CD4-positive, alpha-beta memory T cell (primary cell): ENCODE measurements at regions not wholly inside any gene's neighbourhood (a gene's known extent, or its start where the extent isn't known, plus 50 kb on each side); places are given as distances from the start of the nearest gene placed in this dataset.
"Not testable (repeated sequence)": the region's sequence is repeated elsewhere in the genome, so short reads cannot be mapped to it uniquely, and the experiment has no call there.

Experiments used
- CTCF ChIA-PET: fragments of 350-600 bp; sonication (Branson Sonifier 250); formaldehyde crosslinking; loops from one replicate; lab custom pipeline; 2021; ENCODE audit warnings: inconsistent platforms; ENCODE audit not compliant: partially characterized antibody; lab: Charles Lee
- POLR2A ChIA-PET: fragments of 350-600 bp; sonication (Branson Sonifier 250); formaldehyde crosslinking; loops from one replicate; lab custom pipeline; 2021; ENCODE audit not compliant: partially characterized antibody; lab: Charles Lee
- DNase-seq, 5 donors: peaks; one replicate each; pipeline versions ENCODE4 v3.0.0 to v3.0.0-alpha.2; 2020 to 2022; ENCODE audit warnings: mixed read lengths in 1 of 5
- H3K27ac ChIP-seq: one replicate; pipeline ENCODE4 v1.7.0; 2013; ENCODE audit warnings: low read depth, low read length
- H3K27me3 ChIP-seq: 2 replicates; pipeline ENCODE4 v1.7.0; 2013; ENCODE audit warnings: mild to moderate bottlenecking, low read length, moderate library complexity; ENCODE audit not compliant: insufficient read depth
- H3K36me3 ChIP-seq: 2 replicates; pipeline ENCODE4 v1.7.0; 2013; ENCODE audit warnings: mild to moderate bottlenecking, low read length, moderate library complexity; ENCODE audit not compliant: insufficient read depth
- H3K4me1 ChIP-seq: 2 replicates; pipeline ENCODE4 v1.7.0; 2013; ENCODE audit warnings: mild to moderate bottlenecking, low read length, moderate library complexity; ENCODE audit not compliant: insufficient read depth
- H3K4me3 ChIP-seq, 2 donors: one replicate each; pipeline ENCODE4 v1.7.0; 2013; ENCODE audit warnings: low read length in 2 of 2, mild to moderate bottlenecking in 1 of 2
- H3K9me3 ChIP-seq, 2 donors: one replicate each; pipeline ENCODE4 v1.7.0; 2013; ENCODE audit warnings: low read length in 2 of 2, control low read depth in 1 of 2; ENCODE audit not compliant: control insufficient read depth in 1 of 2
- H3K27ac Mint-ChIP-seq, 7 donors: one replicate each; pipeline ENCODE4 v1.8.0; 2020 to 2021; ENCODE audit warnings: mixed read lengths in 7 of 7, mild to moderate bottlenecking in 6 of 7, inconsistent platforms in 3 of 7, moderate library complexity in 3 of 7
- H3K27me3 Mint-ChIP-seq, 2 donors: one replicate each; pipeline ENCODE4 v1.8.0; 2020 to 2021; ENCODE audit warnings: mixed read lengths in 2 of 2
- H3K36me3 Mint-ChIP-seq, 2 donors: one replicate each; pipeline ENCODE4 v1.8.0; 2020 to 2021; ENCODE audit warnings: mixed read lengths in 2 of 2, inconsistent platforms in 1 of 2, mild to moderate bottlenecking in 1 of 2
- H3K4me1 Mint-ChIP-seq, 4 donors: one replicate each; pipeline ENCODE4 v1.8.0; 2020 to 2021; ENCODE audit warnings: mixed read lengths in 4 of 4, mild to moderate bottlenecking in 1 of 4
- H3K4me3 Mint-ChIP-seq, 8 donors: one replicate each; pipeline ENCODE4 v1.8.0; 2020 to 2021; ENCODE audit warnings: mixed read lengths in 8 of 8, mild to moderate bottlenecking in 7 of 8, moderate library complexity in 6 of 8, inconsistent platforms in 3 of 8
- H3K9me3 Mint-ChIP-seq, 8 donors: one replicate each; pipeline ENCODE4 v1.8.0; 2020 to 2021; ENCODE audit warnings: mixed read lengths in 8 of 8, mild to moderate bottlenecking in 5 of 8, inconsistent platforms in 3 of 8, moderate library complexity in 1 of 8
- intact Hi-C: fragments of 100-400 bp; cut with micrococcal nuclease; formaldehyde crosslinking; loops from one replicate; pipeline ENCODE4 v1.15.1; 2023

DNA sequence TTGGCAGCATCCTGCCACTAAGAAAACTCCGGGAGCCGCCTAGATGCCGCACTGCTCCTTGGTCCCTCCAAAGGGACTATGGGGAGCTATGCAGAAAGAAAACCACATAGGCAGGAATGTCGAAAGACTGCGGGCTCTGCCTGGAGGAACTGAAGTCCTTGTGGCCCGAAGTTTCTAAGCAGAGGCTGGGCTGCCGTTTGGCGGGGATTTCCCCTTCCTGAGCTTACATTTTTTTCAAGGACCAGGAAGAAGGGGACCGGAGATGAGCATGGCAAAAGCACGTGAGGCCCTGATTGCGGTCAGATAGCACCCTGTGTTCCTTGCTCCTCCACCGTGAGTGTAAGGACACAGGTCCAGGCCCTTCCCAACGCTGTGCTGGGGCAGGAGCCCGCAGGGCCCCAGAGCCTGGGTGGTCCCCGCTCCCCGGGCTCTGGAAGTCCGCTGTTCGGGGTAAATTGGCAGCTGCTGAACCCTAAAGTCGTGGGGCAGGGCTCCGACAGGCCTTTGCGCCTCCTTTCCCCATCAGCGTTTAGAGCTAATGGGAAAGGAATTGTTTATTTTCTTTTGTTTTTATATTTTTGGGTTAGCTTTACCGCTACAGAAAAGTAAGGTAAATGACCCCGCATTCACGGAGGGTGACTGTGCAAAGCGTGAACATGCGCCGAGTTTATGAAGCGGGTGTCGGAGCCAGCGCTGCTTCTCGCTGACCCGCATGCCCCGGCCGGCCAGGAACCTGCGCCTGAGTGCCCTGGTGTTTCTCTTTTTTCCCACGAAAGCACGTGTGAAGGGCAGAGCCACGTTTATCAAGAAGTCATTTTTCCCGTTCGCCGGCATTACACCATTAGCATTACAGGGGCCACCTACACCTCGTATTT lies 356.5 kb upstream of the ZNF32 start:
- no peak for DNase-seq
- H3K9me3 Mint-ChIP-seq: peaks cover 0 to 3% (median 0%) of the 10 kb centered on the region in 8 donors
- Histone ChIP-seq H3K36me3 (no peaks in the 10 kb centered on the region), H3K9me3 (no peaks in the 10 kb centered on the region), H3K27ac (no peak overlapping the region), H3K4me1 (no peaks in the 10 kb centered on the region), H3K27me3 (no peaks in the 10 kb centered on the region), H3K4me3 (no peak overlapping the region)
- ChIA-PET CTCF (no interaction called here), POLR2A (no interaction called here)
- H3K27me3 Mint-ChIP-seq: peaks cover 0 to 8% of the 10 kb centered on the region in 2 donors
- intact Hi-C loops: no loop called here
- no peaks in the 10 kb centered on the region for H3K36me3 Mint-ChIP-seq
- H3K4me1 Mint-ChIP-seq: no peaks in the 10 kb centered on the region
- H3K4me3 Mint-ChIP-seq: no peak overlapping the region
- no peak overlapping the region for H3K27ac Mint-ChIP-seq

DNA sequence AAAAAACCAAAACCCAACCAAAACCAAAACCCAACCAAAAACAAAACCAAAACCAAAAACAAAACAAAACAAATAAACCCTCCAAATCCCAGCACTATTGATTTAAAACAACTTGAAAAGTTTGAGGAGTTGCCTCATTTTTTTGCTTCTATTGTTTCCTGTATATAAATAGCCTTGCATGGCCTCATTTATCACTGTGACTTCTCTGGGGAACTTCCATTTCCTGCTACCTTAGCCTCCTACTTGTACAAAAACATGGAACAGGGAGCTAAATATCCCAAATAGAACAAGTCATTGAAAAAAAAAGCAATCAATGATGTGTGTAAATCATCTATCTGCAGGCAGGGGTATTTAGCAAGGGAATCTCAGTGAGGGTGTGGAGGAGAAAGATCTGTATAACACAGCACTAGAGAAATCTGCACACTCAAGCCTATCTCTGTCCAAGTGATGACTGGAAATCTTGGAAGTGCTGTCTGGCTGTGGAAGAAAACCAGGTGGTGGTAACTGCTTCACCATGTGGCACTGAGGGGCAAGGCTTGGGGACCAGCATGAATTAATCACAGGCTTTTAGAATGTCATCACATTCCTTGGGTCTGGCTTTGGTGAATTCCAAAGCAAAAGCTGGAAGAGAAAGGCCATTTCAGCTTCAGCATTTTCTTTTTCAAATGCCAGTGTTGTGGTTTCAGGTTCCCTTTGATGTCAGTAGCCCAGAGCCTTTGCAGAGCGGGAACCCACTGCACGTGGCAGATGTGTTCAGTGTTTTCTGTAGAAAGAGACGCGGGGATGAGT lies 349.5 kb upstream of the ZNF32 start:
- POLR2A ChIA-PET: no interaction called here
- no peaks in the 10 kb centered on the region for H3K36me3 ChIP-seq
- Mint-ChIP-seq H3K27ac (no peak overlapping the region), H3K27me3 (peaks cover 14 to 26% of the 10 kb centered on the region in 2 donors), H3K36me3 (no peaks in the 10 kb centered on the region), H3K4me1 (no peaks in the 10 kb centered on the region), H3K4me3 (no peak overlapping the region), H3K9me3 (peaks cover 0 to 5% (median 0%) of the 10 kb centered on the region in 8 donors)
- DNase-seq: no peak
- no peaks in the 10 kb centered on the region for H3K27me3 ChIP-seq
- intact Hi-C loops: no loop called here
- CTCF ChIA-PET: interaction anchor here (0.7 kb wide), 1 partner anchor 309 kb away, joined by 3 read pairs; no protein-coding TSS in a partner anchor
- no peaks in the 10 kb centered on the region for H3K9me3 ChIP-seq
- no peak overlapping the region for H3K4me3 ChIP-seq
- H3K27ac ChIP-seq: no peak overlapping the region
- H3K4me1 ChIP-seq: no peaks in the 10 kb centered on the region

DNA sequence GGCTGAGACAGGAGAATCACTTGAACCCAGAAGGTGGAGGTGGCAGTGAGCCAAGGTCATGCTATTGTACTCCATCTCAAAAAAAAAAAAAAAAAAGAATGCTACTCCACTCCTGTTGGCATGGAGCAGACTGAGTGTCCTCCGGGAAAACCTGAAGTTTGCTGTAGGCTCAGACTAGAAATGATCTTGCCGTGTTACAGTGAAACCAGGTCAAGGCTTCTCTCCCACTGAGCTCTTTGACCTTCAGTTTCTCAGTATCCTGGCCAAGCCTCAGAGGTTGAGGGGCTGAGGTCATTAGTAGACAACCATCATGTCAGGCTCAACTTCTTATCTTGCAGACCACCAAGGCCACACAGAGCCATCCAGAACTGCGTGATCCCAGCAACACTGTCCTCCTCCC lies 348.6 kb upstream of the ZNF32 start:
- no peak for DNase-seq
- H3K9me3 Mint-ChIP-seq: peaks cover 0 to 7% (median 0%) of the 10 kb centered on the region in 8 donors
- POLR2A ChIA-PET: no interaction called here
- Histone ChIP-seq H3K4me3 (no peak overlapping the region), H3K27me3 (no peaks in the 10 kb centered on the region), H3K9me3 (no peaks in the 10 kb centered on the region), H3K36me3 (no peaks in the 10 kb centered on the region), H3K4me1 (no peaks in the 10 kb centered on the region), H3K27ac (no peak overlapping the region)
- no peaks in the 10 kb centered on the region for H3K36me3 Mint-ChIP-seq
- no peaks in the 10 kb centered on the region for H3K4me1 Mint-ChIP-seq
- CTCF ChIA-PET: no interaction called here
- H3K4me3 Mint-ChIP-seq: no peak overlapping the region
- intact Hi-C loops: no loop called here
- no peak overlapping the region for H3K27ac Mint-ChIP-seq
- H3K27me3 Mint-ChIP-seq: peaks cover 14 to 25% of the 10 kb centered on the region in 2 donors

DNA sequence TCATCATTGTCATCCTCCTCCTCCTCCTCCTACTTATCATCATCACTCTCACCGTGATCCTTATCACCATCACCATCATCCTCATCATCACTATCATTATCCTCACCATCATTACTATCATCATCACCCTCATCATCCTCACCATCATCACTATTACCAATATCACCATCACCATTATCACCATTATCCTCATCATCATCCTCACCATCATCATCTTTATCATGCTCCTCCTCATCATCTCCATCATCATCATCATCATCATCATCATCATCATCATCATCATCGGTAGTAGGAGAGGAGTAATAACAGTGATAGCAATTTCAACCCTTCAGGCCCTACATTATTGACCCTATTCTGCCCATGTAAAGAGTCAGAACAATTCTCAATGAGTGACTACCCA lies 345.9 kb upstream of the ZNF32 start:
- CTCF ChIA-PET: no interaction called here
- H3K36me3 ChIP-seq: no peaks in the 10 kb centered on the region
- intact Hi-C loops: no loop called here
- H3K4me3 Mint-ChIP-seq: no peak overlapping the region
- POLR2A ChIA-PET: no interaction called here
- H3K4me1 ChIP-seq: no peaks in the 10 kb centered on the region
- H3K27ac Mint-ChIP-seq: no peak overlapping the region
- no peaks in the 10 kb centered on the region for H3K4me1 Mint-ChIP-seq
- H3K9me3 Mint-ChIP-seq: peaks cover 0 to 9% (median under 1%) of the 10 kb centered on the region in 8 donors
- no peaks in the 10 kb centered on the region for H3K9me3 ChIP-seq
- H3K27ac ChIP-seq: no peak overlapping the region
- peaks cover 14 to 22% of the 10 kb centered on the region in 2 donors for H3K27me3 Mint-ChIP-seq
- H3K4me3 ChIP-seq: no peak overlapping the region
- H3K27me3 ChIP-seq: no peaks in the 10 kb centered on the region
- no peak for DNase-seq
- no peaks in the 10 kb centered on the region for H3K36me3 Mint-ChIP-seq

DNA sequence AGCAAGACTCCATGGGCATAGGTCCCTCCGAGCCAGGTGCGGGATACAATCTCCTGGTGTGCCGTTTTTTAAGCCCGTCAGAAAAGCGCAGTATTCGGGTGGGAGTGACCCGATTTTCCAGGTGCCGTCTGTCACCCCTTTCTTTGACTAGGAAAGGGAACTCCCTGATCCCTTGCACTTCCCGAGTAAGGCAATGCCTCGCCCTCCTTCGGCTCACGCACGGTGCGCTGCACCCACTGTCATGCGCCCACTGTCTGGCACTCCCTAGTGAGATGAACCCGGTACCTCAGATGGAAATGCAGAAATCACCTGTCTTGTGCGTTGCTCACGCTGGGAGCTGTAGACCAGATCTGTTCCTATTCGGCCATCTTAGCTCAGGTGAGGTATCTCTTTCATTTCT lies 344.1 kb upstream of the ZNF32 start:
- H3K4me1 Mint-ChIP-seq, H3K4me3 ChIP-seq, H3K4me3 Mint-ChIP-seq, intact Hi-C loops, H3K9me3 ChIP-seq, H3K9me3 Mint-ChIP-seq, H3K36me3 Mint-ChIP-seq, H3K36me3 ChIP-seq, DNase-seq, POLR2A ChIA-PET, H3K4me1 ChIP-seq, CTCF ChIA-PET, H3K27me3 ChIP-seq, H3K27ac Mint-ChIP-seq, H3K27ac ChIP-seq: not testable (repeated sequence)
- H3K27me3 Mint-ChIP-seq: peaks cover 6 to 16% of the 10 kb centered on the region in 2 donors

DNA sequence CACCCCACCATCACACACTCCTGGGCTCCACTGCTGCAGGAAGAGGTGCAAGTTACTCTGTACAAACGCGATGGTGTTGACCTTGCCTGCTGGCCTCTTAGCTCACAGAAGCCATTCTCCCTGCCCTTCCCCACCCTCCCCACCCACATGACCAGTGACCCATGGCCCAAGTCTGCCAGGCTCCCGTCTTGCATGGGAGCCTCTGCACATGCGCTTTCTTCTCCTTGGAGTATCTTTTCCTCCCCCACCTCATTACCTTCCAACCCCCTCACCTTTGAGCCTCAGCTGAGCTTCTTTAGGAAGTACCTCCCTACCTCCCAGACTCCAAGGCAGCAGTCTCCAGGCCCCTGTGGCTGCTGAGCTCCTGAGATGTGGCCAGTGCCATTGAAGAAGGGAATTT lies 337.7 kb upstream of the ZNF32 start:
- intact Hi-C loops: no loop called here
- ChIA-PET POLR2A (no interaction called here), CTCF (no interaction called here)
- Histone ChIP-seq H3K36me3 (no peaks in the 10 kb centered on the region), H3K9me3 (no peaks in the 10 kb centered on the region), H3K27ac (no peak overlapping the region), H3K4me1 (no peaks in the 10 kb centered on the region), H3K27me3 (no peaks in the 10 kb centered on the region), H3K4me3 (no peak overlapping the region)
- Mint-ChIP-seq H3K9me3 (peaks cover 0 to 3% (median 0%) of the 10 kb centered on the region in 8 donors), H3K4me3 (no peak overlapping the region), H3K36me3 (no peaks in the 10 kb centered on the region), H3K27ac (no peak overlapping the region), H3K27me3 (peaks cover 3 to 5% of the 10 kb centered on the region in 2 donors), H3K4me1 (peaks cover 0 to 4% (median 2%) of the 10 kb centered on the region in 4 donors)
- DNase-seq: no peak

DNA sequence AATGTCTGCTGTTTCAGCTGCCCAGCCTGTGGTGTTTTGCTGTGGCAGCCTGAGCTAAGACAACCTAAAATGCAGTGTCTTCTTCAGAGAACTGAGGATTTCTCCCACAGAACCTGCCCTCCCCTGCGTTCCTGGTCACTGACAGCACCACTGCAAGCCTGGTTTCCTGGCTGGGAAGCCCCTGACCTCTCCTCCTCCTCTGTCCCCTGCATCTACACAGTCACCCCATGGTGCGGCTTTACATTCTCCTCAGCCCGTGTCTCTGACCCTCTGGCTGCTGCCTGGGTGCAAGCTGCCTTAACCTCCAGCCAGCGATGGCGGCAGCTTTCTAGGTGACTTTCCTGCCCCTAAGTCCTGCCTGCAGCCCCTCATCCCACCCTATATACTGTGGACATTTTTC lies 337.3 kb upstream of the ZNF32 start:
- H3K27me3 Mint-ChIP-seq: peaks cover 3 to 5% of the 10 kb centered on the region in 2 donors
- H3K36me3 ChIP-seq: no peaks in the 10 kb centered on the region
- no peak overlapping the region for H3K27ac ChIP-seq
- H3K4me3 ChIP-seq: no peak overlapping the region
- H3K9me3 ChIP-seq: no peaks in the 10 kb centered on the region
- no peak overlapping the region for H3K4me3 Mint-ChIP-seq
- H3K27ac Mint-ChIP-seq: no peak overlapping the region
- ChIA-PET POLR2A (no interaction called here), CTCF (no interaction called here)
- H3K4me1 ChIP-seq: no peaks in the 10 kb centered on the region
- no peaks in the 10 kb centered on the region for H3K36me3 Mint-ChIP-seq
- no peaks in the 10 kb centered on the region for H3K27me3 ChIP-seq
- H3K4me1 Mint-ChIP-seq: peaks cover under 1 to 8% (median 2%) of the 10 kb centered on the region in 4 donors
- intact Hi-C loops: no loop called here
- H3K9me3 Mint-ChIP-seq: peaks cover 0 to 3% (median 0%) of the 10 kb centered on the region in 8 donors
- DNase-seq: no peak
